GM12864 (cell line): ENCODE measurements at regions not wholly inside any gene's neighbourhood (a gene's known extent, or its start where the extent isn't known, plus 50 kb on each side); places are given as distances from the start of the nearest gene placed in this dataset.

Experiments used
- DNase-seq: peaks from one replicate; pipeline ENCODE4 v3.0.0-alpha.2; 2011; ENCODE audit warnings: low read depth
- H3K4me3 ChIP-seq: 2 replicates; pipeline ENCODE4 v1.5.1; 2011; ENCODE audit warnings: mild to moderate bottlenecking, low read depth, low read length, control low read depth
- TF ChIP-seq, protein P1 (sequence below): IDR thresholded peaks from 2 replicates; pipeline ENCODE4 v1.5.1; 2011; ENCODE audit warnings: low read depth, mild to moderate bottlenecking, moderate library complexity, low read length, control low read depth, inconsistent platforms; ENCODE audit errors: missing control alignments

DNA sequence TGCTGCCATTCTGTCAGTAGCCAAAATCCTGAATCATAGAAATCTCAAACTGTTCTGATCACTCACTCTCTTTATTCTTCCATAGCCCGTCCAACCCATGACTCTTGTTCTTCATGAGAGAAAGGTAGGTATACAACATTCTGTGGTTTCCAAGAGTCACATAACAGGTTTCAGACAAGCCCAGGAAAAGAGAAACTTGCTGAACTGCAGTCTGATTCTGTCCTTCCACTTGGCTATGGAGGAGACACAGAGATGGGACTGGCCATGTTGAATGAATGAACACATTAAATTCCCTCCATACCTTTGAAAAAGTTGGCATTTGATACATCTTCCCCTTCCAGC is 880.2 kb upstream of the CELF4 start:
- DNase-seq: no peak
- TF ChIP-seq, protein P1, sequence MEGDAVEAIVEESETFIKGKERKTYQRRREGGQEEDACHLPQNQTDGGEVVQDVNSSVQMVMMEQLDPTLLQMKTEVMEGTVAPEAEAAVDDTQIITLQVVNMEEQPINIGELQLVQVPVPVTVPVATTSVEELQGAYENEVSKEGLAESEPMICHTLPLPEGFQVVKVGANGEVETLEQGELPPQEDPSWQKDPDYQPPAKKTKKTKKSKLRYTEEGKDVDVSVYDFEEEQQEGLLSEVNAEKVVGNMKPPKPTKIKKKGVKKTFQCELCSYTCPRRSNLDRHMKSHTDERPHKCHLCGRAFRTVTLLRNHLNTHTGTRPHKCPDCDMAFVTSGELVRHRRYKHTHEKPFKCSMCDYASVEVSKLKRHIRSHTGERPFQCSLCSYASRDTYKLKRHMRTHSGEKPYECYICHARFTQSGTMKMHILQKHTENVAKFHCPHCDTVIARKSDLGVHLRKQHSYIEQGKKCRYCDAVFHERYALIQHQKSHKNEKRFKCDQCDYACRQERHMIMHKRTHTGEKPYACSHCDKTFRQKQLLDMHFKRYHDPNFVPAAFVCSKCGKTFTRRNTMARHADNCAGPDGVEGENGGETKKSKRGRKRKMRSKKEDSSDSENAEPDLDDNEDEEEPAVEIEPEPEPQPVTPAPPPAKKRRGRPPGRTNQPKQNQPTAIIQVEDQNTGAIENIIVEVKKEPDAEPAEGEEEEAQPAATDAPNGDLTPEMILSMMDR: no peak
- no peak overlapping the region for H3K4me3 ChIP-seq

DNA sequence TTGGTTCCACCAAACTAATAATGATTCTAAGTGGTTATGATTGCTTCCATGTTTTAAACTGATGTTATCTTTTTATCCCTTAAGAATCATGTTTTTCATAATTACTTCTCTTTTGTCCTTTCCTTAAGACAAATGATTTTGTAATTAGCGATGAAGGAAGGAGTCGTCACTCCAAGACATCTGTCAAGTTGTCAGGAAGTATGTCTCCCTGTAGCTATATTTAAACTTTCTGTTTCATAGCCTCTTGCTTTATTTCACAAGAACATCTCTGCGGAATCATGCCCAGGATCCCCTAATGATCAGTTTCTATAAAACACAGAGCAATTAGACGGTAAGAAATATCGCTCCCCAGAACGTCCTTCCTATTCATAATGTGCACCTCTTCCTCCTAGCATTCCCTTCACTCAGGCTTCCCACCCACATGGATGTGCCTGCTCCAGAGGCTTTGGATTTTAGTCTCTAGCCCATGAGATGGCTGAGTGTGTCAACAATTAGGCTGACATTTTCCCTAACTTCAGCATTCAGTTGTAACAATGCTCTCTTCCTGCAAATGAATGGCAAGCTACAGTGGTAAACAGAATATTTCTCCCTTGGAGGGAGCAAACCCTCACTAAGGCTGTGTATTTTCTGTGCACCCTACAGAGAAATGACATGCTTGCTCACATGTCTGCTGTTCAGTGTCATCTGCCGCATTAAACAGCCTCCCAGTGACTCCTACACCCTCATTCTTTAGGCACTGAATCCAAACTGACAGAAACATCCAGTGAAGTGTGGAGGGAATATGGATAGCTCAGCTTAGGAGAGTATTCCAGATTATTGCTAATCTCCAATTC is 879.6 kb upstream of the CELF4 start:
- no peak for DNase-seq
- H3K4me3 ChIP-seq: no peak overlapping the region
- TF ChIP-seq, protein P1: no peak

DNA sequence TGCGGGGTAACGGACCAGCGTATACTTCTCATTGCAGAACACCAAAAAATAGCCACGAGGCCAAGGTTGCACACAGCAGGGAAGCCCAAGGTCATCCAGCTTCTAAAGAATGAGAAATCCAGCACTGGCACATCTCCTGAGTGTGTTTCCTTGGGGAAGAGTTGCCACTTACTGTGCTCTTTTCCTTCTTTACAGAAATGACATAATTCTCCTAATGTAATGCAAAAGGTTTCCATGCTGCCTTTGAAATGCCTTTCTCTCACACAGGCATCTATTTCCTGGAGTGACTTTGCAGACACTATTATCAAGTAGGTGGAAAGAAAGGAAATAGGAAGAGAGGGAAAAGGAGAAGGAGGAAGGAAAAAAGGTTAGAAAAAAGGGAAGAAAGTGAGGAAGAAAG is 862.1 kb upstream of the CELF4 start:
- DNase-seq: no peak

DNA sequence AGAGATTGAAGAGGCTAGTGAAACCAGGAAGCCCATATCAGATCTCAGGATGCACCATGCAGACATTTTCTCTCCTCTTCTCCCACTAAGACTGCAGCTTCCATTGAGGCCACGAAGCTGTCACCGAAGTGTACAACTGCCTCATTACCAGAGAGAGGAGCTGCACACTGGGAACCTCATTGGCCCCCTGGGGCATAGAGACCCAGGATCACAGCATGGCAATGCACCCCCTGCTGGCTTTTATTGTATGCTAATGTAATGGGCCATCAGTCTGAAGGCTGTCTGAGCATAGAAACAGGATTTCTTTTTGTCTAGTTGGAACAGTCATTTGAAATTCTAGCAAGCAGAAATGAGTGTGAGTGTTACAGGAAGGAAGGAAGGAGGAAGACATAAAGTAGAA is 861.6 kb upstream of the CELF4 start:
- DNase-seq: no peak
- H3K4me3 ChIP-seq: no peak overlapping the region
- TF ChIP-seq, protein P1: no peak

More for the DNA sequence above, 862.1 kb upstream of the CELF4 start:
- no peak overlapping the region for H3K4me3 ChIP-seq
- TF ChIP-seq, protein P1: no peak

DNA sequence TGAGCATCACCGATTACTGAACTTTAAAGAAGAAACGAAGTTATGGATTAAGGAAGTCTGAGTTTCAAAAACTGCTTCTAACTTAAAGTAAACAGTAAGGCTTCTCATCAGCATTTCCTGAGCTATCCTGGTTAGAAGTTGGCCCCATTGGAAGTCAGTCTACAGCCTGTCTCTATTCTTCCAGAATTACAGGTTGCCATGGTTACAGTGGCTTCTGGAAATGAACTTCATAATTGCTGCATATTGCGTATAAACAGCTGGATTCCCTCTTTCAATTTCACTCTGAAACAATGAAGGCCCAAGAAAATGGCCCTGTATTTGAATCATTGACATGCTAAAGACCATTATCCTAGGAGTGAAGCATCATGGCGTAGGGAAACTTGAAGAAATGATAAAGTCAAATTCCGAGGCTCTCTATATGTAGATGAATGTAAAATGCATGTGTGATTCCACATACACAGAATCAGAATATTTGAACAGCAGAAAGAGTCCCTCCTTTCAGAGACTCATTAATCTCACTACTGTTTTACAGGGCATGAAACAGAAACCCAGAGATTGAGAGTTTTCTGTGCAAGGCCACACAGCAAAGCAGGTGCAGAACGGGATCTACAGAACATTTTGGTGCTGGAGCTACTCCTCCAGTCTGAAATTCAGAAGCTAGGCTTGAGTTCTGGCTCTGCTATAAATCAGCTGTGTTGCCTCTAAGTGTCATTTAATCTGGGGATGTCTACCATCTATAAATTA is 856.4 kb upstream of the CELF4 start:
- DNase-seq: no peak
- TF ChIP-seq, protein P1: no peak
- H3K4me3 ChIP-seq: no peak overlapping the region

DNA sequence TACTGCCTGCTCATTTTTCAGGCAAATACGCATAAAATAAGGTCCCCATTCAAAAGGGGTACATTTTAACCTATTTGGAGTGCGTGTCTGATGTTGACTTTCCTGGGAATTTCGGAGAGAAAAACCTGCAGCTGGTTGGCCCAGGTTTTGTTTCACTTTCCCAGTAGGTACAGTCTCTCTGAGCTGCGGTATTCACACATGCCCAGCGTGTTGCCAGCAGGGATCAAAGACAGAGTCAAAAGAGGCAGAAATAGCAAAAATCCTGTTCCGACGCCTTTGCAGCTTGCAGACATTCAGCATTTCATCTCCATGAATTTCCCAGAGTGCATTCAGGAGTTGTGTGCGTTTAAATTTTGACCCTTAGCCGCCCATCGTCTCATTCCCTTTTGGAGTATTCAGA is 855.4 kb upstream of the CELF4 start:
- no peak for DNase-seq
- TF ChIP-seq, protein P1: no peak
- no peak overlapping the region for H3K4me3 ChIP-seq

DNA sequence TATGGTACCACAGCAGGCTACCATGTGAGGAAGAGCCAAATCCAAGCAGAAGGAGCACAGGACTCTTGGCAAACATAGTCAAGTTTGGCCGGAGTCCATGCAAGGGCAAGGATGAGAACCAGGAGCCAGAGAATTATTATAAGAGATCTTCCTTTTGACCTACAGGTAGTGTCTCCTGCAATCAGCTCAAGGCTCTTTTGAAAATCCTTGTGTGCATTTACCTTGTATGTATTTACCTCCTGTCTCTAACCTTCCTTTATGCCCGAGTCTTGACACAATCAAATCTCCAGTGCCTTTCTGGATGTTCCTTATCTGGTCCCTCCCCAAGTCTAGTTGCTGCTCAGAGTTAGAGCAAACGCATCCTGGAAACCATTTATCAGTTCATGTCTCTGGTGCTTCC is 855.0 kb upstream of the CELF4 start:
- no peak for DNase-seq
- TF ChIP-seq, protein P1: no peak
- H3K4me3 ChIP-seq: no peak overlapping the region
